GM21360 (cell line): ENCODE measurements at regions not wholly inside any gene's neighbourhood (a gene's known extent, or its start where the extent isn't known, plus 50 kb on each side); places are given as distances from the start of the nearest gene placed in this dataset.
"Not testable (repeated sequence)": the region's sequence is repeated elsewhere in the genome, so short reads cannot be mapped to it uniquely, and the experiment has no call there.

ENCODE experiments used
- ATAC-seq: cut with Tn5 transposase; IDR thresholded peaks from one replicate; pipeline ENCODE4 v1.9.1; 2021; ENCODE audit warnings: mild to moderate bottlenecking, moderate library complexity; ENCODE audit not compliant: unreplicated experiment

DNA sequence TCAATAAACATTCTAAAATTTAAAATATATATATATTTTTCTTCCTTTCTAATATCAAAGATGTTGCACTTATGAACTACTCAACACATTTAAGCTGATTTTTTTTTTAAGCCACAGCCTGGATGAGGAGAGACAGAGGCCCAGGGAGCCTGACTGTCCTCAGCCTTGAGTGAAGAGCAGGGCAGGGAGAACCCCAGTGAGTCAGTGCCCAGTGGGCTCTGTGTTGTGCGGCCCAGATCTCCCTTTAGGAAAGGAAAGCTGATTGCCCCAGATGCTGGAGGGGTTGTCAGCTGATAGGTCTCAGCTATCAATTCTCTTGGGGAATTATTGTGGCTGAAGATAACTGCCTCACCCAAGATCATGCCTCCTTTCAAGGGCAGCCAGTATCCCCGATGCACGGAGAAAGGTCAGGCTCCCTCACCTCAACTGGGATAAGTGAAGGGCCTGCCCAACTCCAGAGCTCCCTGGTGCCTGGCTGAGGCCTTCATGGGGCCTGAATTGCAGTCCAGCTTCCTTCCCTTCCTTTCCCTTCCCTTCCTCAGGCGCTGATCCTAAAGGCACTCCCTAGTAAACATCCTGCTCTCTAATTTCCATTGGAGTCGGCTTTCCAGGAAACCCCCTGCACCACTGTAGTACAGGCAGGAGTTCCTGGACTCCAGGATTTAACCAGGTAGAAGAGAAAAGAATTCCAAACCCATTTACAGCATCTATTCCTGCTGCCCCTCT is 106.9 kb upstream of the ATL2 start:
- ATAC-seq = no peak

DNA sequence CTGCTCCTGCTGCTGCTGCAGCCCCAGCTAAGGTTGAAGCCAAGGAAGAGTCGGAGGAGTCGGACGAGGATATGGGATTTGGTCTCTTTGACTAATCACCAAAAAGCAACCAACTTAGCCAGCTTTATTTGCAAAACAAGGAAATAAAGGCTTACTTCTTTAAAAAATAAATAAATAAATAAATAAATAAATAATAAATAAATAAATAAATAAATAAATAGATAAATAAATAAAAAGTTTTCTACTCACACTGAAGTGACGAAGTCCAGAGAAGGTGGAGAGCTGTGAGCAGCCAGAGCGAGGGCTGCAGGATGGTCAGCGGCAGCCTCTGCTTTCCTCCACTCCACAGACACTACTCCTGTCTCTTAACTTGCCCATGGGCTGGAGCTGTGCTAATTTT is 105.6 kb upstream of the ATL2 start:
- not testable (repeated sequence) for ATAC-seq

GRCh38 chr2:38480617-38481016 is 103.5 kb upstream of the ATL2 start:
- ATAC-seq = no peak

GRCh38 chr2:38477006-38477405 is 99.9 kb upstream of the ATL2 start:
- ATAC-seq = no peak

DNA sequence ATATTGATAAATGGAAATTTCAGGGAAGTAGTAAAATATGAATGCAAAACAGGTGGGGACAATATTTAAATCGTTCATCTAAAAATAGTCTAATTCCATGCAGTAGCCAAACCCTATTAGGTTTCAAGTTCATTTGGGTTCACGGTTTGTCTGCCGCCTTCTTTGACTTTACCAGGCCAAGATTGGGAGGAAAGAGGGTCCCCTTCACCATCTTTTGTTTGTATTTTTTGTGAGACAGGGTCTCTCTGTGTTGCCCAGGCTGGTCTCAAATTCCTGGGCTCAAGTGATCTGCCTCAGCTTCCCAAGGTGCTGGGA is 98.5 kb upstream of the ATL2 start:
- no peak for ATAC-seq

GRCh38 chr2:38474715-38475566 is 97.9 kb upstream of the ATL2 start:
- ATAC-seq = no peak

DNA sequence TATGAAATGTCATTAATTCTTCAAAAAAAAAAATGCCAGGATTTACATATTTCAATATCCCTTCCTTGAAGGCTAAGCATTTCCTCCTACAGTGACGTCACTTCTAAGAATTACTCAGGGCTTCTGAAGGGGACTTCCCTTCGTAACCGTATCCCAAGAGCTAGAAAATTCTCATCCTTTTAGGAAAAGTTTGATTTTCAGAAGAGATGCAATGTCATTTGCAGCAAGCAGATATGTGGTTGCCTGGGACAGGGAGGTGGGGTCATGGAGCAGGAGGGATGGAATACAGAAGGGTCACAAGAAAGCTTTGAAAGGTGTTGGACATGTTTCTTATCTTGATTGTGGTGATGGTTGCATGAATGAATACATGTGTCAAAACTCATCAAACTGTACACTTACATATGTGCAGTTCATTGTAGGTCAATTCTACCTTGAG is 97.0 kb upstream of the ATL2 start:
- ATAC-seq = no peak

DNA sequence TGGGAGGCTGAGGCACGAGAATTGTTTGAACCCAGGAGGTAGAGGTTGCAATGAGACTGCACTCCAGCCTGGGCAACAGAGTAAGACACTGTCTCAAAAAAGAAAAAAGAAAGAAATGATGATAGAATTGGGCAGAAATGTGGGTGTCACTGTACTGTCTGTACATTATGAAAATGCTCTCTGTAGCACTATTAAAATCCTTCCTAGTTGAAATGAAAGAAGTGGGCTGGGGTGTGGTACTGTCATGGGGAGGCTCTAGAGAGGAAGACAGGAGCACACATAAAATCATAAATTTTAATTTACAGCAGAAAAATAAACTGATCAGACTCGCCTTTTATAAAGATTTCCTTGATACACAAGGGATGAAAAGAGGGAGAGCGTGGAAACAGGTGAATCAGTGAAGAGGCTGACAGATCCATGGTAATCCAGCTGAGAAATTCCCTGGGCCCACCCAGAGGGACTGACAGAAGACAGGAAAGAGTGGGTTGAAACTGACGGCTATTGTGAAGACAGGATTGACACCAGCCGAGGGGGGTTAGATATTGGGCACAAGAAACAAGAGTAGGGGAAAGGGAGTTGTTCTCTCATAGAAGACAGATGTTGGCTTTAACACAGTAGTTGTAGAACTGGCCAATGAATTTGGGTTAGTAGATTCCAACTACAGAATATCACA is 96.4 kb upstream of the ATL2 start:
- ATAC-seq = no peak

DNA sequence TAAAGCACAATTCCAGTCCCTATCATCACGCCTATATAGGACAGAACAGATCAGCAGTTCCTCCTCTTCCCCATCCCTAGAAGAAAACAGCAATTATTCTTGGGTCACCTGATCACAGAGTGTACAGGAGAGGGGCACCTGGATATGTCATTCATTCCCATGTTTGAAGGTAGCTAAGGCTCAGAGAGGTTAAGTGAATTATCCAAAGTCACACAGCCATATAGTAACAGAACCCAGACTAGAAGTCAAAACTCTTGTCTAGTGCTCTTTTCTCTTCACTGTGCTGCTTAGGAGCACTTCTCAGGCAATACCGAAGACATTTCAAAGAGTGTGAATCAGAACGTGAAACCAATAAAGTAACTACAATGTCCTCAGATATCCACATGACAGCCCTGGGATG is 93.0 kb upstream of the ATL2 start:
- no peak for ATAC-seq

GRCh38 chr2:38467768-38468455 is 90.8 kb upstream of the ATL2 start:
- ATAC-seq = no peak

DNA sequence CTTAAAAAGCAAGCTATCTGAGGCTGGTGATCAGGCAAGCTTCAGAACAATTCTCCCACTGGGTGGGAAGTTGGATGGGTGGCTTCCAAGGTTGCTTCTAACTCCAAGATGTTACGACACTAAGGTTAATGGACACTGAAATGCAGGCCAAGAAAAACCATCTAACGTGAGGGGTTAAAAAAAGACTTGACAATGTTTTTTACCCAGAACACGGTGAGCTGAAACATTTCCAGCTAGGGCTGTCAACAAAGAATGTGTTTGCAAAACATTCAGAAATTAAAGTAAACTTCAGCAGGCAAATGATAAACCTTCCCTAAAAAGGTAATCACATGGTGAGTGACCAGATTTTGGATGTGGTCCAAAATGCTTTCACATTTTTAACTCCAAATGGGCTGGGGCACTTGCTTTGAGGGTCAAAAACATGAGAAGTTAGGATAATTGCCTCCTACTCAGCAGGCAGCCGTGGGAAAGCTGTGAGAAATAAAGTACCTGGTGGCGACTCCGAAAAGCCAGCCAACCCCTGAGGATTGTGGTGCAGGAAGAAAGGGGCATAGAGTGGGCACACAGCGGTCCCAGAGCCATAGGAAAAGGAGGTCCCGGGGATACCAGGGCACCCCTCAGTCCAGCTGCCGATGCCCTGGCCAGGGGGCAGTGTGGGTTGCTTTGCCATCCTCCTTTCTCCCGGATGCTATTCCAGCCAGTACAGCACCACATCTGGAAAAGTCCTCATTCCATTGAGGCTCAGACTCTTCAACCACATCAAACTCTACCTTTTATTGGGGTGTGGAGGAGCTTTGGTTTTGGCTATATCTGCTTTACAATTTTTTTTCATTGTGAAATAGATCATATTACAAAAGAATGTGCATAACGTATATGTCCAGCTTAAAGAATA is 90.0 kb upstream of the ATL2 start:
- ATAC-seq = no peak

GRCh38 chr2:38466409-38466808 is 89.3 kb upstream of the ATL2 start:
- ATAC-seq = no peak

DNA sequence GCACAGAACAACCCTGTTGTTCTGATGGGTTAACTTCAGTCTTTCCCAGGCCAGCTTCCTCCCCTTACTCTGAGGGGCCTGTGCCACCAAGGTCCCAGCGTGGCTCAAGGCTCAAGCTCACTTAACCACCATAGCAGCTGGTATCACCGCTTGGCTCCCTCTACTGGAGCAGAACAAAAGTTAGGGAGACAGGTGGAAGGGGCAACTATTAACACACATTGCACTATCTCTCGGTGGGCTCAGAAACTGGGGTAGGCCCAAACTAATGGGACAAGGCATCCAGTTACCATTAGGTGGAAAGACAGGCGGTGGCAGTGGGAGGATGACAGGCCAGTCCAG is 88.7 kb upstream of the ATL2 start:
- no peak for ATAC-seq

DNA sequence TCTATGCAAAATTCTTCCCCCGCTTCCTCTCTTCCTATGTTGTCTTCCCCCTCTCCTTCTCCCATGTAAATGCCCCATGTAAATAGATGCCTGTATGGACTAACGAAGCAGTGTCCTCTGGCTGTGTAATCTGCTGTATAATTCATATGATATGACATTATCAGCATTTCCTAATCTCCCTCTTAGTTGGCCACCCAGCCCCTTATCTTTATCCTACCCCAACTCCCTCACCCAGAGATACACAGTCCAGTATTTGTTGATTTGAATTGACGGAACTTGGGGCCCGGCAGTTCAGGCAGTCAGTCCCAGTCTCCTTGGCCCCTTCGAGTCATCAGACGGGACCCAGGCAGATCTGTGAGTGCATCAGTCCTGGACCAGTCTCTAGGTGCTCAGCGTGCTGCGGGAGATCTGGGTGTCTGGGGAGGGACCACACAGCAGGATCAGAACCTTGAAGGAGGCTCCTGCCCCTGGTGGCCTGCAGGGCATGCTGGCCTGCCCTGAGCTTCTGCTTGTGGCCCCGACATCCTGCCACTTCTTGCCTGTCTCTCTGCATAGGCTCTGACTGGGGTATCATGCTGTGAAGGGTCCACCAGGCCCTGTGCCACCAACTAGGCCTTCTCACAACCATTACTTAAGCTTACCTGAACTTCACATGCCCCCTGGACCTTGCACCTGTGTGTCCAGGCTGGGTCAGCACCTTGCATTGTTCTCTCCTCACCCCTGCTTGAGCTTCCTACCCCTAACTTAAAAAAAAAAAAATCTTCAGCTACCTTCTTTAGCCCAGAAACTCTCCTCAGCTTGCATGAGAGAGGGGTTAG is 88.1 kb upstream of the ATL2 start:
- ATAC-seq = no peak

DNA sequence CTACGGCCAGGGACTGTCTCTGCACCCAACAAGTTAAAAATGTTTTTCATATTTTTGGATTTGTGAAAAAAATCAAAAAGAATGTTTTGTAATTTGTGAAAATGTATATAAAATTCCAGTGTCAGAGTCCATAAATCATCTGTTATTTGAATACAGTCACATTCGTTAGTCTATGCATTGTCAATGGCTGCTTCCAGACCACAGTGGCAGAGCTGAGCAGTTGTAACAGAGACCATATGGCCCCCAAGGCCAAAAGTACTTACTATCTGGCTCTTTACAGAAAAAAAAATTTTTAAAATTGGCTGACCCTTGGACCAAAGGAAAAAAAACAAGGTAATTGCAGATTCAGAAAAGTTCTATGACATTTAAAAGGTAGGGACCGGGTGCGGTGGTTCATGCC is 86.7 kb upstream of the ATL2 start:
- ATAC-seq = no peak

DNA sequence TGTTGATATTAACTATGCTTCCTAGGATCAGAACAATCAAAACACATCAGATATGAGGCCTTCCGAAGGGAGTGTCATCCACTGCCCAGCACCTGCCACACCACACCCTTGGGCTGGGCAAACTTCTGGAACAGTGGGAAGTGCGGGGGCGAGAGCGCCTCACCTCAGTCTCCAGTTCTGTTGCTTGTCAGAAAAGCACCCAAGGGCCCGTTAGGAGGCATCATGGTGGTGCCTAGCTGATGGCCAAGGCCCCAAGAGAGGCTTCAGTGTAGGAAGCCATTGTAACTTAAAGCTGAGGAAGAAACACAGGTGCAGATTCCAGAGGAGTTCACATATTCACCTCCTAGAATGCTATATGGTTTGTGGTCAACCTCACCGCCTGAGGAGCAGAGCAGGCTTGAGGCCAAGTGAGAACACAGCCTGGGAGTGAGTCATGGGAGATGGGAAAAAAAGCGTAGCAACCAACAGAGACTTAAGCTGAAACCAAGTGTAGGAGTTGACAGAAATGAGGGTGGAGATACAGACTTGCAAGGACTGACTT is 85.1 kb upstream of the ATL2 start:
- ATAC-seq = no peak

- no peak for ATAC-seq
Measured at GRCh38 chr2:38461470-38461869, 84.4 kb upstream of the ATL2 start.

DNA sequence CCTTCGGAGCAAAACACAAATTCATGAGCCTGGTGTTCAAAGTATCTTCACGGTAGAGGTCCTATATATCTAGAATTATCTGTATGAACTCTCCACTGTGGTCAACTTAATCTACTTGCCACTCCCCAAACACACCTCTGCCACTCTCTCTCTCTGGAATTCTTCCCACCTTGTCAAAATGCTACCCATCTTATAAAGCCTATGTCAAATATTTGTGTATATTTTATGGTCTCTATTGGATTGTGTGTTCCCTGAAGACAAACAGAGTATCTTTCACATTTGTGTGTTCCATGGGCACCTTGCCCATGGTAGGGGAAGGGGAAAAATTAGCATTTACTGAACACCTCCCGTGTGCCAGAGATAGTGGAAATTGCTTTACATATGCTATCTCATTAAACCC is 83.2 kb upstream of the ATL2 start:
- ATAC-seq = no peak

- no peak for ATAC-seq
Measured at GRCh38 chr2:38454081-38454480, 77.0 kb upstream of the ATL2 start.
